GM12801 (cell line): ENCODE measurements at regions not wholly inside any gene's neighbourhood (a gene's known extent, or its start where the extent isn't known, plus 50 kb on each side); places are given as distances from the start of the nearest gene placed in this dataset.

Source experiments
- TF ChIP-seq, protein P1 (sequence below): IDR thresholded peaks from one replicate; pipeline ENCODE4 v1.5.1; 2011; ENCODE audit warnings: control low read depth; ENCODE audit not compliant: insufficient read length; ENCODE audit errors: extremely low read depth

- TF ChIP-seq, protein P1, sequence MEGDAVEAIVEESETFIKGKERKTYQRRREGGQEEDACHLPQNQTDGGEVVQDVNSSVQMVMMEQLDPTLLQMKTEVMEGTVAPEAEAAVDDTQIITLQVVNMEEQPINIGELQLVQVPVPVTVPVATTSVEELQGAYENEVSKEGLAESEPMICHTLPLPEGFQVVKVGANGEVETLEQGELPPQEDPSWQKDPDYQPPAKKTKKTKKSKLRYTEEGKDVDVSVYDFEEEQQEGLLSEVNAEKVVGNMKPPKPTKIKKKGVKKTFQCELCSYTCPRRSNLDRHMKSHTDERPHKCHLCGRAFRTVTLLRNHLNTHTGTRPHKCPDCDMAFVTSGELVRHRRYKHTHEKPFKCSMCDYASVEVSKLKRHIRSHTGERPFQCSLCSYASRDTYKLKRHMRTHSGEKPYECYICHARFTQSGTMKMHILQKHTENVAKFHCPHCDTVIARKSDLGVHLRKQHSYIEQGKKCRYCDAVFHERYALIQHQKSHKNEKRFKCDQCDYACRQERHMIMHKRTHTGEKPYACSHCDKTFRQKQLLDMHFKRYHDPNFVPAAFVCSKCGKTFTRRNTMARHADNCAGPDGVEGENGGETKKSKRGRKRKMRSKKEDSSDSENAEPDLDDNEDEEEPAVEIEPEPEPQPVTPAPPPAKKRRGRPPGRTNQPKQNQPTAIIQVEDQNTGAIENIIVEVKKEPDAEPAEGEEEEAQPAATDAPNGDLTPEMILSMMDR, result no peak
These were observed 67.4 kb upstream of the FBRSL1 start for GRCh38 chr12:132422381-132423043.

DNA sequence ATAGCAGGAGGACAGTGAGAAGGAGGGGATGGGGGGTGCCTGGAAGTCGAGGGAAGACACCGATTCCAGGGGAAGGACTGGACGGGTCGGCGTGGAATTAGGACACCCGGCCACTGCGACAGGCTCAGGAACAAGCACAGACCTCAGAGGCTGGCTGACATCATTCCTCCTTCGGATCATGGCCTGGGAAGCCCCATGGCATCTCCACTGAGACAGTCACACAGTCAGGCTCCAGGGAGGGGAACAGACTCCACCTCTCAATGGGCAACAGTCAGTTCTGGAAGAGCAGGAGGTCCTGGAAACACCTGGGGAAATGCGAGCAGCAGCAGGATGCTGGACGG is 67.9 kb upstream of the FBRSL1 start:
- TF ChIP-seq, protein P1, result no peak

DNA sequence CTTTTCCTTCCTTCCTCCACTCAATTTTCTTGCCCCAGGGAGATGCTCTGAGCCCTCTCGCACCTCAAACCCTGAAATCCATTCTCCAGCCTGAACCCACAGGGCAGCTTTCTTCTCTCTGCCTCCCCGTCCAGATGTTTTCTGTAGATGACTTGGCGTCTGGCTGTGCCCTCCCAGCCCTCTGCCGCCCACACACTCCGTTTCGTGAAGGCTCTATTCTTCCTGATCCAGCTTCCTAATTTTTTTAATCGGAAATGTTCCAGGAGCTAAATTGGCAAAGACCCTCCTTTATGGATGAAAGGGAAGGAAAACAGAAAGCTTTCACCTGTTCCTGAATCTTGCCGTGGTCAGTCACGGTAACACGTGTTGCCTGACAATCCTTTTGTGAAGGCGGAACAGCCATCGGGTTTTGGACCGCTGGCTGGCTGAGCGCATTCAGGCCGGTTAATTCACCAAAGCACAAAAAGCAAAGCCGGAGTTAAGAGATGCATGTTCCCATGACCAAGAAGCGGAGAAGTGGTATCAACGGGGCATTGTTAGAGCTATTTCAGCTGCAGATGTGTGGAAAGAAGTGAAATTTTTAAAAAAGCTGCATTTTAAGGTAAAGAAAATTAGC is 70.2 kb upstream of the FBRSL1 start:
- TF ChIP-seq, protein P1, result no peak

DNA sequence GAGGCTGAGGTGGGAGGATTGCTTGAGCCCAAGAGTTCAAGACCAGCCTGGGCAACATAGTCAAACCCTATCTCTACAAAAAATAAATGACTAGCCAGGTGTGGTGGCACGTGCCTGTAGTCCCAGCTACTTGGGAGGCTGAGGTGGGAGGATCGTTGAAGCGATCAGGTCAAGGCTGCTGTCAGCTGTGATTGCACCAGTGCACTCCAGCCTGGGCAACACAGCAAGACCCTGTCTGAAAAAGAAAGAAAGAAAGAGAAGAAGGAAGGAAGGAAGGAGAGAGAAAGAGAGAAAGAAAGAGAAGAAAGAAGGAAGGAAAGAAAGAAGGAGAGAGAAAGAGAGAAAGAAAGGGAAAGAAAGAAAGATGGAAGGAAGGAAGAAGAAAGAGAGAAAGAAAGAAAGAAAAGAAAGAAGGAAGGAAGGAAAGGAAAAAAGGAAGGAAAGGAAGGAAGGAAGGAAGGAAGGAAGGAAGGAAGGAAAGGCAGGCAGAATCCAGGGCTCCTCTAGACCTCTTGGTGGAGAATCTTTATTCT is 71.5 kb upstream of the FBRSL1 start:
- TF ChIP-seq, protein P1, result no peak

- TF ChIP-seq, protein P1, result no peak
These were observed 72.2 kb upstream of the FBRSL1 start for GRCh38 chr12:132417741-132418140.

DNA sequence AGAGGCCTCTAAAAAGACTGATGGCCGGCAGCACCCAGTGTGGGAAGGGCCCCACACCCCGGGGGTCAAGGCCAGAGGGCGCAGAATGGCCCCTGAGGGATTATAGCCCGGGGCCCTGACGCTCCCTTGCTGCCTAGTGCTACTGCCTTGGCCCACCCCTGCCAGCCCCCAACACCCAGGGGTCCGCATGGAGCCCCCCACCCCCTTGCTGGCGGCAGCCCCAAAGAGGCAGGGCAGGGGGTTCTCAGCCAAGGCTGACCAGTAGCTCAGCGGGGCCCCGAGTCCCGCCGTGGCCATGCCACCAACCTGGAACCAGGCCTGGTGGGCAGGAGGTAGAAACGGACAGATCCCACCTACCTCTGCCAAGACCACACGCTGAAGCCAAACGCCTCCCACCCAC is 73.1 kb upstream of the FBRSL1 start:
- TF ChIP-seq, protein P1, result no peak

DNA sequence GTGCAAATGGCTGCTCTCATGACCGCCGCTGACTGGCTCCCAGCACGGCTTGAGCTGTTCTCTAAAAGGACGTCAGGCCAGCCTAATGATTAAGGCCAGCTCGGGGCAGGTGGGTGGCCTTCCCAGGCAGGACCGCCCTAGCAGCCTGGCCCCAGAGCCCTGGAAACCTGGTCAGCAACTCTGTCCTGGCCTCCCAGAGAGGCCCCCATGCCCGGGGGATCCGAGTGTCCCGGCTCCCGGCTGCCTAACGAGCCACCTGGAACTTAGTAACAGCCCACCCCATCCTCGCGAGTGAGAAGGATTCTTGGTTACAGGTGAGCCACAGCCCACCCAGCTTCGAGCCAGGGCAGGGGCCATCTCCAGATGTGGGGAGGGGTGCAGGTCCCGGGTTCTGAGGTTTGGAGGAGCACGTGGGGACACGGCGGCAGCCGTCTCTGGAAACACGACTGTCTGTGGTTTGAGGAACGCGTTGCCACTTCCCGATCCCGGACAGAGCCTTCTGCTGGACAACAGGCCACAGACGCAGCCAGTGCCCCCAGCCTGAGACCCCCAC is 73.8 kb upstream of the FBRSL1 start:
- TF ChIP-seq, protein P1, result no peak
